HEK293T (cell line): ENCODE measurements at regions not wholly inside any gene's neighbourhood (a gene's known extent, or its start where the extent isn't known, plus 50 kb on each side); places are given as distances from the start of the nearest gene placed in this dataset.

Experiments used
- BHLHE40 ChIP-seq: fragments of 450-650 bp; IDR thresholded peaks from 2 replicates; pipeline ENCODE4 v1.6.1; 2016; ENCODE audit warnings: mild to moderate bottlenecking, moderate library complexity, borderline replicate concordance
- FOXK2 ChIP-seq: fragments of 450-650 bp; IDR thresholded peaks from 2 replicates; pipeline ENCODE4 v1.6.1; 2016; ENCODE audit warnings: mild to moderate bottlenecking
- PKNOX1 ChIP-seq: fragments of 450-650 bp; IDR thresholded peaks from 2 replicates; pipeline ENCODE4 v1.6.1; 2016
- ZNF384 ChIP-seq: fragments of 450-650 bp; IDR thresholded peaks from 2 replicates; pipeline ENCODE4 v1.6.1; 2016

- TF ChIP-seq BHLHE40 (no peak), FOXK2 (no peak), ZNF384 (no peak), PKNOX1 (no peak)
These were observed 150.3 kb upstream of the SNX19 start for GRCh38 chr11:131066551-131066950.
